GM21619 (cell line): ENCODE measurements at regions not wholly inside any gene's neighbourhood (a gene's known extent, or its start where the extent isn't known, plus 50 kb on each side); places are given as distances from the start of the nearest gene placed in this dataset.
"Not testable (repeated sequence)": the region's sequence is repeated elsewhere in the genome, so short reads cannot be mapped to it uniquely, and the experiment has no call there.

Experiments used
- ATAC-seq: cut with Tn5 transposase; IDR thresholded peaks from one replicate; pipeline ENCODE4 v1.9.1; 2021; ENCODE audit not compliant: unreplicated experiment

DNA sequence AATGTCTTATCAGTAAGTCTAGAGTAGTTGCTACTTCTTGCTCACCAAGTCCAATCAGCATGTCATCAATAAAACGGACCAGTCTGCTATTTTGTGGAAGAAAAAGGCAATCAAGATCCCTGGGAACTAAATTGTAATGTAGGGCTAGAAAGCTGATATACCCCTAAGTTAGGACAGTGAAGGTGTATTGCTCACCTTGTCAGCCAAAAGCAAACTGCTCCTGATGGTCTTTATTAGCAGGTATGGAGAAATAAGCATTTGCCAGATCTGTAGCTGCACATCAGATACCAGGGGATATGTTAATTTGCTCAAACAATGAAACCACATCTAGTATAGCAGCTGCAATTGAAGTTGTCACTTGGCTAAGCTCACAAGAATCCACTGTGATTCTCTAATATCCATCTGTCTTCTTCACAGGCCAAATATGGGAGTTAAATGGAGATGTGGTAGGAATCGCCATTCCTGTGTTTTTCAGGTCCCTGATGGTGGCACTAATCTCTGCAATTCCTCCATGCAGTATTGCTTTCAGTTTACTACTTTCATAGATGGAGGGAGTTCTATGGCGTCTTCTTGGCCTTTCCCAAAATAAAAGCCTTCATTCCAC lies 75.0 kb downstream of the TMEM237 start:
- ATAC-seq, result no peak

DNA sequence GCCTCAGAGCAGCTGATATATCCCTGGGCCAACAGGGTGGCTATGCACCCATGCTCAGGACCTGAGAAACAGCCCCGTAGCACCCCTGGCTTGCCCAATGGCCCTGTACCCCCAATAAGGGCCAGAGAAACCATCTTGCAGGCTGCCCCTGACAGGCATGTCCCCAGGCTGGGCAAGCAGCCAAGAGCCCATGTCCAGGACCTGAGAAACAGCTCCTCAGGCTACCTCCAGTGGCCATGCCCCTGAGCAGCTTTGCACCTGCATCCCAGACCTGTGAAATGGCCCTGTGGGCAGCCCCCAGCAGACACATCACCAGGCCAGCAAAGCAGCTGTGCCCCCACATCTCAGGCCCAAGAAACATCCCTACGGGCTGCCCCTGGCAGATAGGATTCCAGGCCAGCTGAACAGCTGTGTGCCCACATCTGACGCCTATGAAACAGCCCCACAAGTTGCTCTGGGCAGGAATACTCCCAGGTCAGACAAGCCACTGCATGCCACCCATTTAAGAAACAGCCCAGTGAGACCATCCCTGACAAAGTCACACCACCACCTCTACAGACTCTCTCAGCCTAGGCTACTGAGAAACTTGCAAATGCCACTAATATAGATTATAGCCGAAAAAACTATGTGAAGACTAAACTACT lies 84.1 kb downstream of the TMEM237 start:
- no peak for ATAC-seq

DNA sequence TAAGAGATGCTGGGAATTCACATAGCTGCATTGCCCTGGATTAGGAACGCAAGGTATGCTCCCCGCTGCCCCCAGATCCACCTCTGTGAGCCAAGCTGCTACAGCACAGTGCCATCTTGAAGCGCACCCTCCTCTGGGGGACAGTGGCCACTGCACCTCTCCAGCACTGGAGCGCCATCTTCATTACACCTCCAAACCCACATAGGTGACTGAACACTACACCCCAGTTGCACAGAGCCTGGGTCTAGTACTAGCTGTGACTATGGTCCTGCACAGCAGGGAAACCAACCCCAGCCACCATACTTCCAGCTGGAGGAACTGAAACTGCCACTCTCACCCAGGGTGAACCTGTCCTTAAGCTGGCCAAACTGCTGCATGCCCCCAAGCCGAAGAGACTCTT lies 84.6 kb downstream of the TMEM237 start:
- ATAC-seq, result no peak

- ATAC-seq, result no peak
These were observed 85.1 kb downstream of the TMEM237 start for GRCh38 chr2:201558232-201558631.

- ATAC-seq, result no peak
These were observed 91.4 kb downstream of the TMEM237 start for GRCh38 chr2:201551901-201552300.

GRCh38 chr2:201546576-201546975 lies 95.0 kb downstream of the STRADB start:
- no peak for ATAC-seq

- no peak for ATAC-seq
These were observed 90.8 kb downstream of the STRADB start for GRCh38 chr2:201542291-201542690.

- not testable (repeated sequence) for ATAC-seq
These were observed 87.7 kb downstream of the STRADB start for GRCh38 chr2:201539271-201539670.

- no peak for ATAC-seq
These were observed 86.5 kb downstream of the STRADB start for GRCh38 chr2:201538025-201538424.

DNA sequence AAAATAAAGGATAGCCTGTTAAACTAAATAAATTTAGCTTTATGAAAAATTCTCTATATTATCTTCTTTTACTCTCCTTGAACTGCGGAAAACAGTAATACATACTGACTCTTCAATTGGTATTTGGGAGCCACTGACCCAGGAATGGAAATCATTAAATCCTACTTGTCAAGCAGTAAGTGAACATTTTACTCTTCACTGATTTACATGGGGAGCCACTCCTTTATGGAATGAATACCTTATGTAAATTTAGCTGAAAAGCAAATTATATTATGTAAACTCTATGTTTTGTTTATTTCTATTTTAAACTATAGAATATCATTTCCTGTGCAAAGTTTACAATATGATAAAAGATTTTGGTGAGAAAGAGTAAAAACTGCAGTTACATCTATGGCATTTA lies 85.2 kb downstream of the STRADB start:
- ATAC-seq, result no peak

DNA sequence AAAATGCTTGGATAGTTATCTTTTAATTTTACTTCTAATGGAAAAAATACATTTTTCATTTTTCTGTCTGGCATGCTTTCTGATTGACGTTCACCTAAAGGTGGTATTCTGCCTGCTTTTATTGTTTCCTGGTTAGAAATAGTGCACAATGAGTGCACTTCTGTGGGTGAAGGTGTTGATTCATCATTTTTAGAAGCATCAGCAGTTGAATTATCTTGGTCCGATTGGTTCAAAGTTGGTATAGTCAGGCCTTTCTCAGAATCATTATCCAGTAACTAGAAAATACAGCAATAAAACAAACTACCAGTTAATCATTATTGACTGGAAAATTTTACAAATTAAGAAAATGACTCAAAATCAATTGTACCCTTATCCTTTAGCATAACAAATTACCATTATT lies 84.5 kb downstream of the STRADB start:
- ATAC-seq, result no peak

DNA sequence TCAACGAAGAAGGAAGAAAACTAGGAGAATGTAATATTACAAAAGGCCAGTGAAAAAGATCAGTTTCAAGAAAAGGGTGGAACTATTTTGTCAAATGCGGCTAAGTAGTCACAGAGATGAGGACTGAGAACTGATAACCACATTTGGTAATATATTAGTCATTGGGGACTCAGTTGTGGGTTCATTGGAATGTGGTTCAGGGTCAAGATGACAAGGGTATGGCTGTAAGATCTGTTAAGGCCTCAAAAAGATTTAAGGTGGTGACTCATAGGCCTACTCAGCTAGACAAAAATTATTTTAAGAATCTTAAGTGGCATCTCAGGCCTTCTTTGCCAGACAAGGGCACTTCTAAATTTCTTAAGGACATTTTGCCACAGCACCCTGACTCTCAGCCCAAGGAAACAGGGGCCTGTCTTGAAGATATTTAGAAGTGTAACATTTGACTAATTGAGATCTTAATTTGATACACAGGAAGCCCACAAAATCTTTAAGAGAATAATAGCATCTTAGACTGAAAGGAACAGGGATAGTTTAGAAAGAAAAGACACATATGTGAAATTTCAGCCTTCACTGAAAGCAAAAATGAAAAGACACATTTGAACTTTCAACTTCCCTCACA lies 81.3 kb downstream of the STRADB start:
- peak; percentile 98 for ATAC-seq
